H9 (cell line): ENCODE measurements at regions not wholly inside any gene's neighbourhood (a gene's known extent, or its start where the extent isn't known, plus 50 kb on each side); places are given as distances from the start of the nearest gene placed in this dataset.

Experiments
- DNase-seq: peaks from one replicate; pipeline ENCODE4 v3.0.0-alpha.2; 2017
- H2AFZ ChIP-seq: one replicate; pipeline ENCODE4 v1.6.1; 2013; ENCODE audit warnings: mild to moderate bottlenecking, low read length, control low read depth, moderate library complexity
- H2AK5ac ChIP-seq: 2 replicates; pipeline ENCODE4 v1.6.1; 2013; ENCODE audit warnings: low read length, control low read depth, mixed read lengths; ENCODE audit not compliant: insufficient read length
- H2BK120ac ChIP-seq: one replicate; pipeline ENCODE4 v1.6.1; 2013; ENCODE audit warnings: low read depth, mild to moderate bottlenecking, low read length, control low read depth, inconsistent platforms; ENCODE audit not compliant: poor library complexity, severe bottlenecking
- H2BK12ac ChIP-seq: 2 replicates; pipeline ENCODE4 v1.6.1; 2013; ENCODE audit warnings: low read length, control low read depth, mixed read lengths, low read depth; ENCODE audit not compliant: insufficient read length
- H2BK15ac ChIP-seq: 2 replicates; pipeline ENCODE4 v1.6.1; 2013; ENCODE audit warnings: low read depth, low read length, control low read depth
- H2BK20ac ChIP-seq: one replicate; pipeline ENCODE4 v1.6.1; 2013; ENCODE audit warnings: low read depth, mild to moderate bottlenecking, low read length, control low read depth, inconsistent platforms; ENCODE audit not compliant: poor library complexity, severe bottlenecking
- H2BK5ac ChIP-seq: 2 replicates; pipeline ENCODE4 v1.6.1; 2013; ENCODE audit warnings: low read length, control low read depth, mixed read lengths; ENCODE audit not compliant: insufficient read length
- H3K14ac ChIP-seq: 2 replicates; pipeline ENCODE4 v1.6.1; 2013; ENCODE audit warnings: low read length, control low read depth; ENCODE audit not compliant: insufficient read depth
- H3K18ac ChIP-seq: 2 replicates; pipeline ENCODE4 v1.6.1; 2013; ENCODE audit warnings: low read depth, mild to moderate bottlenecking, mixed read lengths, low read length, control low read depth; ENCODE audit not compliant: insufficient read length
- H3K23ac ChIP-seq: 2 replicates; pipeline ENCODE4 v1.6.1; 2013; ENCODE audit warnings: low read length, control low read depth, mixed read lengths, low read depth; ENCODE audit not compliant: insufficient read length
- H3K23me2 ChIP-seq: 2 replicates; pipeline ENCODE4 v1.6.1; 2013; ENCODE audit warnings: low read depth, mild to moderate bottlenecking, mixed read lengths, low read length, control low read depth; ENCODE audit not compliant: insufficient read length, poor library complexity, severe bottlenecking
- H3K27ac ChIP-seq: 2 replicates; pipeline ENCODE4 v1.5.1; 2013; ENCODE audit warnings: low read length, control low read depth, mixed read lengths, low read depth; ENCODE audit not compliant: insufficient read length
- H3K27me3 ChIP-seq: 2 replicates; pipeline ENCODE4 v1.6.1; 2013; ENCODE audit warnings: low read length, control low read depth, inconsistent platforms; ENCODE audit not compliant: insufficient read depth
- H3K4ac ChIP-seq: 2 replicates; pipeline ENCODE4 v1.6.1; 2013; ENCODE audit warnings: low read depth, mild to moderate bottlenecking, control low read depth, inconsistent platforms, low read length, moderate library complexity
- H3K4me1 ChIP-seq: 2 replicates; pipeline ENCODE4 v1.6.1; 2013; ENCODE audit warnings: low read length, control low read depth, inconsistent platforms; ENCODE audit not compliant: insufficient read depth
- H3K4me2 ChIP-seq: 2 replicates; pipeline ENCODE4 v1.6.1; 2013; ENCODE audit warnings: low read length, control low read depth, mixed read lengths; ENCODE audit not compliant: insufficient read length, insufficient read depth
- H3K56ac ChIP-seq: 2 replicates; pipeline ENCODE4 v1.6.1; 2013; ENCODE audit warnings: low read depth, mild to moderate bottlenecking, mixed read lengths, low read length, control low read depth; ENCODE audit not compliant: insufficient read length
- H3K79me1 ChIP-seq: 2 replicates; pipeline ENCODE4 v1.6.1; 2013; ENCODE audit warnings: low read depth, mild to moderate bottlenecking, moderate library complexity, low read length, control low read depth, inconsistent platforms; ENCODE audit not compliant: insufficient read depth, poor library complexity, severe bottlenecking
- H3K79me2 ChIP-seq: 2 replicates; pipeline ENCODE4 v1.6.1; 2013; ENCODE audit warnings: low read length, control low read depth, inconsistent platforms; ENCODE audit not compliant: insufficient read depth
- H3K9ac ChIP-seq: 2 replicates; pipeline ENCODE4 v1.6.1; 2013; ENCODE audit warnings: low read length, control low read depth, mixed read lengths; ENCODE audit not compliant: insufficient read length; ENCODE audit errors: extremely low read depth
- H3K9me3 ChIP-seq: one replicate; pipeline ENCODE4 v1.6.1; 2013; ENCODE audit warnings: low read depth, low read length, inconsistent platforms; ENCODE audit not compliant: control insufficient read depth
- H3T11ph ChIP-seq: one replicate; pipeline ENCODE4 v1.6.1; 2013; ENCODE audit warnings: mild to moderate bottlenecking, low read length, control low read depth, inconsistent platforms
- H4K20me1 ChIP-seq: one replicate; pipeline ENCODE4 v1.6.1; 2013; ENCODE audit not compliant: control insufficient read depth, insufficient read length, insufficient read depth
- H4K5ac ChIP-seq: 2 replicates; pipeline ENCODE4 v1.6.1; 2013; ENCODE audit warnings: low read depth, mild to moderate bottlenecking, mixed read lengths, low read length, control low read depth; ENCODE audit not compliant: insufficient read length
- H4K8ac ChIP-seq: replicated peaks from 2 replicates; pipeline ENCODE4 v1.6.1; 2013; ENCODE audit warnings: low read length, control low read depth, mixed read lengths, low read depth; ENCODE audit not compliant: insufficient read length
- H4K91ac ChIP-seq: 2 replicates; pipeline ENCODE4 v1.6.1; 2013; ENCODE audit warnings: low read depth, mild to moderate bottlenecking, moderate library complexity, mixed read lengths, low read length, control low read depth; ENCODE audit not compliant: insufficient read length
- H3K27ac Mint-ChIP-seq, 3 experiments: 2 replicates in 2 of 3; 3 replicates in 1 of 3; pipeline ENCODE4 v1.8.0; 2020 to 2021; ENCODE audit warnings: mixed read lengths in 3 of 3, mild to moderate bottlenecking in 1 of 3, moderate library complexity in 1 of 3
- H3K27me3 Mint-ChIP-seq: 2 replicates; pipeline ENCODE4 v1.8.0; 2021; ENCODE audit warnings: low read depth, mild to moderate bottlenecking, moderate library complexity, mixed read lengths
- H3K36me3 Mint-ChIP-seq, 3 experiments: 2 replicates in 2 of 3; 3 replicates in 1 of 3; pipeline ENCODE4 v1.8.0; 2020 to 2021; ENCODE audit warnings: low read depth in 3 of 3, mixed read lengths in 3 of 3; ENCODE audit not compliant: insufficient read depth in 1 of 3
- H3K4me1 Mint-ChIP-seq, 2 experiments: 2 replicates each; pipeline ENCODE4 v1.8.0; 2020; ENCODE audit warnings: mixed read lengths in 2 of 2
- H3K4me3 Mint-ChIP-seq, 2 experiments: 2 replicates in 1 of 2; 3 replicates in 1 of 2; pipeline ENCODE4 v1.8.0; 2020 to 2021; ENCODE audit warnings: mild to moderate bottlenecking in 2 of 2, mixed read lengths in 2 of 2, moderate library complexity in 1 of 2
- H3K9me3 Mint-ChIP-seq, 2 experiments: 2 replicates in 1 of 2; 3 replicates in 1 of 2; pipeline ENCODE4 v1.8.0; 2020; ENCODE audit warnings: mild to moderate bottlenecking in 2 of 2, mixed read lengths in 2 of 2, moderate library complexity in 1 of 2
- CTCF ChIP-seq: fragments of 200-600 bp; sonication (generic); conservative IDR thresholded peaks from 3 replicates; pipeline ENCODE4 v1.8.0; 2021; ENCODE audit warnings: antibody characterized with exemption, mild to moderate bottlenecking
- WGBS: extraction: QIAGEN DNeasy Blood & Tissue Kit; methylation state at CpG from one replicate; pipeline ENCODE4 v1.1.7; 2013; ENCODE audit warnings: missing lambda C conversion rate, low lambda C conversion rate, mixed read lengths; ENCODE audit not compliant: insufficient read length; ENCODE audit errors: extremely low coverage; 5-methylcytosine and 5-hydroxymethylcytosine counted together

GRCh38 chr13:90928109-90928508 is 419.4 kb upstream of the MIR17HG start:
- H3K27me3 ChIP-seq, result no peaks in the 10 kb centered on the region; the same call in 1 of the 2 replicates
- H3T11ph ChIP-seq, result no peak overlapping the region
- Mint-ChIP-seq H3K36me3 (peaks cover 0 to 4% (median 0%) of the 10 kb centered on the region in 3 experiments; a peak in 2 of 7 replicates), H3K9me3 (peaks cover 0 to 5% of the 10 kb centered on the region in 2 experiments; a peak in 2 of 5 replicates), H3K27ac (no peak overlapping the region), H3K4me1 (no peaks in the 10 kb centered on the region), H3K27me3 (no peaks in the 10 kb centered on the region; the same call in 1 of the 2 replicates), H3K4me3 (no peak overlapping the region)
- H4K20me1 ChIP-seq, result no peaks in the 10 kb centered on the region
- no peak overlapping the region for H3K27ac ChIP-seq
- H3K4me1 ChIP-seq, result no peaks in the 10 kb centered on the region
- H3K79me2 ChIP-seq, result no peaks in the 10 kb centered on the region
- no peak for TF ChIP-seq CTCF
- H3K9ac ChIP-seq, result no peak overlapping the region
- no peak overlapping the region for H2AFZ ChIP-seq
- no peak overlapping the region for H3K18ac ChIP-seq
- H4K8ac ChIP-seq, result no peak overlapping the region
- H2BK20ac ChIP-seq, result no peak overlapping the region
- H4K91ac ChIP-seq, result no peak overlapping the region
- H2BK15ac ChIP-seq, result no peak overlapping the region
- WGBS, result no CpG with 5 or more reads among the region's 7 CpGs
- H2AK5ac ChIP-seq, result no peak overlapping the region
- no peak for DNase-seq
- no peak overlapping the region for H3K14ac ChIP-seq
- H2BK120ac ChIP-seq, result no peak overlapping the region
- no peak overlapping the region for H3K23ac ChIP-seq
- H4K5ac ChIP-seq, result no peak overlapping the region
- no peak overlapping the region for H3K4me2 ChIP-seq
- no peak overlapping the region for H3K56ac ChIP-seq
- no peak overlapping the region for H2BK5ac ChIP-seq
- H3K23me2 ChIP-seq, result no peaks in the 10 kb centered on the region
- no peaks in the 10 kb centered on the region for H3K79me1 ChIP-seq
- H3K4ac ChIP-seq, result no peak overlapping the region
- no peaks in the 10 kb centered on the region for H3K9me3 ChIP-seq
- H2BK12ac ChIP-seq, result no peak overlapping the region
